Uterus (tissue), 2 donors: ENCODE measurements at regions not wholly inside any gene's neighbourhood (a gene's known extent, or its start where the extent isn't known, plus 50 kb on each side); places are given as distances from the start of the nearest gene placed in this dataset.

Experiments used
- POLR2A ChIP-seq, 2 donors: fragments of 450-650 bp; IDR thresholded peaks; one replicate each; pipeline ENCODE4 v1.6.1; 2016; ENCODE audit warnings: antibody characterized with exemption in 2 of 2, mild to moderate bottlenecking in 1 of 2, moderate library complexity in 1 of 2
- TF ChIP-seq, protein P1 (sequence below), 4 experiments: fragments of 200-600 bp in 2 of 4; fragments of 450-650 bp in 2 of 4; sonication (generic) in 2 of 4; IDR thresholded peaks; one replicate each; pipeline ENCODE4 v1.5.1; 2016 to 2019; ENCODE audit warnings: antibody characterized with exemption in 4 of 4, mild to moderate bottlenecking in 2 of 4, moderate library complexity in 1 of 4

DNA sequence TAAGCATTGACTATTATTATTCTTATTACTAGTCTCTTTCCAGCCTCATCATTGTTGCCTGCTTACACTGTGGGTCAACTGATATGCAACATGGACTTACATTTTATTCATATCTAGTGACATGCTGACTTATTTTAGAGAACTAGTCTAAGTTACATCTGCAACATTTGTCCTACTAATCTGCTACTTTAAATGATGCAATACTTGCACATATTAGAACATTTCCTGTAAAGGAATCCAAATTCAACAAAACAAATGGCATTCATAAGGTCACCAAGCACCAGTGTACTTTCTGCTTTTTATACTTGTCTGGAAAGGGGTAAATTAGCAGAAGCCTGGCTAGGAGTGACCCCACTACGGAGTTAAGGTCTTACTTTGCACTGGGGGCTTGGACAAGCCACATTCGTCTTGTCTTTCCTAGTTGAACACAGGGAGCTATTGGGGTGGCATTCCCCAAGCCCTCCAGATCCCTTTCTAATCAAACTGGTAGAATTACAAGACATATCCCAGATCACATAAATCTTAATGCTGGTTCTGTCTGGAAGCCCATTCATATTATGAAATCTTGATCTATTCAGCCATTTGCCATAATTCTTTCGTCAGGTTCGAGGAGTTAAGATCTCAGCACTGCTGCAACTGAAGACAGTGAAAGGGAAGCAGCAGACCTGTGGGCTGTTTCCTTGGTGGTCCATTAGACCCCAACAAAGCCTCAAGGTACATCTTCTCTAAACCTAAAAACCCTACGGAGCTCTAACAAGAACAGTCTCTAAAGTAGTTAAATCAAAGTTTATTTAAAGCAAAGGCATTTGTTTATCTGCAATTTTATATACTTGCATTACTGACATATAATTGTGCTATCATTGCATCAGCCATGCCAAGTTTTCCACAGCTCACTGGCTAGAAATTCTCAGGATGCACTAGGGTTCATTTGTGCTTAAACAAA lies 49.9 kb upstream of the RTN4 start:
- no peak for TF ChIP-seq POLR2A (IDR thresholded peaks at IDR 0.05)
- TF ChIP-seq, protein P1, sequence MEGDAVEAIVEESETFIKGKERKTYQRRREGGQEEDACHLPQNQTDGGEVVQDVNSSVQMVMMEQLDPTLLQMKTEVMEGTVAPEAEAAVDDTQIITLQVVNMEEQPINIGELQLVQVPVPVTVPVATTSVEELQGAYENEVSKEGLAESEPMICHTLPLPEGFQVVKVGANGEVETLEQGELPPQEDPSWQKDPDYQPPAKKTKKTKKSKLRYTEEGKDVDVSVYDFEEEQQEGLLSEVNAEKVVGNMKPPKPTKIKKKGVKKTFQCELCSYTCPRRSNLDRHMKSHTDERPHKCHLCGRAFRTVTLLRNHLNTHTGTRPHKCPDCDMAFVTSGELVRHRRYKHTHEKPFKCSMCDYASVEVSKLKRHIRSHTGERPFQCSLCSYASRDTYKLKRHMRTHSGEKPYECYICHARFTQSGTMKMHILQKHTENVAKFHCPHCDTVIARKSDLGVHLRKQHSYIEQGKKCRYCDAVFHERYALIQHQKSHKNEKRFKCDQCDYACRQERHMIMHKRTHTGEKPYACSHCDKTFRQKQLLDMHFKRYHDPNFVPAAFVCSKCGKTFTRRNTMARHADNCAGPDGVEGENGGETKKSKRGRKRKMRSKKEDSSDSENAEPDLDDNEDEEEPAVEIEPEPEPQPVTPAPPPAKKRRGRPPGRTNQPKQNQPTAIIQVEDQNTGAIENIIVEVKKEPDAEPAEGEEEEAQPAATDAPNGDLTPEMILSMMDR (IDR thresholded peaks at IDR 0.05) = no peak
